SJCRH30 (cell line): ENCODE measurements at regions not wholly inside any gene's neighbourhood (a gene's known extent, or its start where the extent isn't known, plus 50 kb on each side); places are given as distances from the start of the nearest gene placed in this dataset.

Source experiments
- DNase-seq, 2 experiments: peaks; one replicate each; pipeline ENCODE4 v3.0.0-alpha.2; 2015 to 2020
- H3K27ac ChIP-seq: fragments of 250-450 bp; sonication (Bioruptor Pico); 2 replicates; pipeline ENCODE4 v1.5.1; 2020; ENCODE audit warnings: mild to moderate bottlenecking, moderate library complexity
- H3K27me3 ChIP-seq: fragments of 250-450 bp; sonication (Bioruptor Pico); 2 replicates; pipeline ENCODE4 v1.5.1; 2020; ENCODE audit warnings: mild to moderate bottlenecking, moderate library complexity
- H3K36me3 ChIP-seq: fragments of 250-450 bp; sonication (Bioruptor Pico); 2 replicates; pipeline ENCODE4 v1.5.1; 2020; ENCODE audit warnings: mild to moderate bottlenecking, moderate library complexity
- H3K4me1 ChIP-seq: fragments of 250-450 bp; sonication (Bioruptor Pico); 2 replicates; pipeline ENCODE4 v1.5.1; 2020; ENCODE audit warnings: mild to moderate bottlenecking, moderate library complexity
- H3K4me3 ChIP-seq: fragments of 250-450 bp; sonication (Bioruptor Pico); 2 replicates; pipeline ENCODE4 v1.5.1; 2020; ENCODE audit warnings: mild to moderate bottlenecking, moderate library complexity
- H3K9me3 ChIP-seq: fragments of 250-450 bp; sonication (Bioruptor Pico); replicated peaks from 2 replicates; pipeline ENCODE4 v1.5.1; 2020; ENCODE audit warnings: mild to moderate bottlenecking, moderate library complexity

DNA sequence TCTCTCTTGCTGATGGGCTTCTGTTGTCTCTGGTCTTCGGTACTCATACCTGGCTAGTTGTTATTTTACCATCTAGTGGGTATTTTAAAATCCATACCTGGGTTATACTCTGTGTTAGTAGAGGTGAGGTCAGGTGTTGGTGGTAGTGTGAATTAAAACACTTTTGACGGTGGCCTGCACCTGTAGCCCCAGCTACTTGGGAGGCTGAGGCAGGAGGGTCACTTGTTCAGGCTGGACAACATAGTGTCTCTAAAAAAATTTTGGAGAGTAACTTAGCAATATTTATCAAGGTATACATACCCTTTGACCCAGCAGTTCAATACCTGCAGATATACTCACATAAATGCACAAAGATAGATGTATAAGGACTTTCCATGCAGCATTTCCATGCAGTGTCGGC, 55.4 kb downstream of the GSX1 start:
- no peaks in the 10 kb centered on the region for H3K36me3 ChIP-seq
- H3K4me1 ChIP-seq = no peaks in the 10 kb centered on the region
- H3K9me3 ChIP-seq = peaks cover 5% of the 10 kb centered on the region; the same call in 1 of the 2 replicates
- H3K27ac ChIP-seq = no peak overlapping the region
- no peak overlapping the region for H3K4me3 ChIP-seq
- peaks cover 13% of the 10 kb centered on the region for H3K27me3 ChIP-seq
- DNase-seq = no peak

- Histone ChIP-seq H3K4me3 (no peak overlapping the region), H3K27me3 (peaks cover 20% of the 10 kb centered on the region), H3K4me1 (no peaks in the 10 kb centered on the region), H3K36me3 (no peaks in the 10 kb centered on the region), H3K9me3 (no peaks in the 10 kb centered on the region), H3K27ac (no peak overlapping the region)
- no peak for DNase-seq
Measured at GRCh38 chr13:27851096-27851850, 59.0 kb downstream of the GSX1 start.

- Histone ChIP-seq H3K4me1 (no peaks in the 10 kb centered on the region), H3K27me3 (peaks cover 20% of the 10 kb centered on the region), H3K9me3 (no peaks in the 10 kb centered on the region), H3K27ac (no peak overlapping the region), H3K36me3 (no peaks in the 10 kb centered on the region), H3K4me3 (no peak overlapping the region)
- DNase-seq = no peak
Measured at GRCh38 chr13:27852491-27852890, 60.2 kb downstream of the GSX1 start.

DNA sequence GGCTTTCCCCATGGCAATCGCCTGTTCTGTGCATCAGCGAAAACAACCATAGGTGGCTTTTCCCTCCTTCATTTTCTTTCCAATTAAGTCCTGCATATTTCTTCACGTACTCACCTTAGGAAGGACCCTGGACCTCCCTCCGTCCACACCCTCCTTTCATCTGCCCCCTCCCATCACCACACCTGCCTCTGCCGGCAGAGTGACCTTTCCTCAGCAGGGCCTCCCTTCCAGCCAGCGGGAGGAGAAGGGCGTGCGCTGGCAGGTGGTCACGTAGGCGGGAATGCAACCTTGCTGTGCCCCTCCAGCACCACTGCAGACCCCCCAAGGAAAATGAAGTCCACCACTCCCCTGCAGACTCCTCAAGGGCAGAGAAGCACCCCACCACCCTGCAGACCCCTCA, 61.1 kb downstream of the GSX1 start:
- Histone ChIP-seq H3K4me1 (no peaks in the 10 kb centered on the region), H3K4me3 (no peak overlapping the region), H3K9me3 (no peaks in the 10 kb centered on the region), H3K27me3 (peaks cover 20% of the 10 kb centered on the region), H3K27ac (no peak overlapping the region), H3K36me3 (no peaks in the 10 kb centered on the region)
- no peak for DNase-seq

- Histone ChIP-seq H3K9me3 (no peaks in the 10 kb centered on the region), H3K4me3 (no peak overlapping the region), H3K4me1 (no peaks in the 10 kb centered on the region), H3K36me3 (no peaks in the 10 kb centered on the region), H3K27ac (no peak overlapping the region), H3K27me3 (peaks cover 20% of the 10 kb centered on the region)
- DNase-seq = no peak
Measured at GRCh38 chr13:27853861-27854260, 61.6 kb downstream of the GSX1 start.

- H3K4me1 ChIP-seq = no peaks in the 10 kb centered on the region
- peaks cover 24% of the 10 kb centered on the region for H3K27me3 ChIP-seq
- no peak for DNase-seq
- H3K36me3 ChIP-seq = no peaks in the 10 kb centered on the region
- no peak overlapping the region for H3K4me3 ChIP-seq
- H3K27ac ChIP-seq = no peak overlapping the region
- no peaks in the 10 kb centered on the region for H3K9me3 ChIP-seq
Measured at GRCh38 chr13:27854606-27855005, 62.3 kb downstream of the GSX1 start.

DNA sequence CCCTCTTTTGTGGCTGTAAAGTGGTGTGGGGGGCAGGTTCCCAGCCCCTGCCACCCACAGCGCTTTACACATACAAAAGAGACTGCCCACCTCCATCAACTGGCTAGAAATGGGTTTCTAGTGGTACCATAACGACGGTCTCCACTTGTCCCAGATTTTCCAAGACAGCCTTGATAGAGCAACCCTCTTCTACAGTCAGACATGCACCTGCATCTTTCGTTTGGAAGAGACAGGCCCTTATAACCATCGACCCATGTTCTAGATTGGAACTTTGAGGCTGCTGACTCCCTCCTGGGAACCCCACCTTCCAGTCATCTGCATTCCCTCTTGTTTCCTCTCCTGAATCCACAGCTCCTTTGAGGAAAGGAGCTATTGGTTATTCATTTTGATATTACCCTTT, 63.1 kb downstream of the GSX1 start:
- H3K4me1 ChIP-seq = no peaks in the 10 kb centered on the region
- H3K27me3 ChIP-seq = peaks cover 22% of the 10 kb centered on the region
- no peak overlapping the region for H3K4me3 ChIP-seq
- H3K27ac ChIP-seq = no peak overlapping the region
- no peaks in the 10 kb centered on the region for H3K36me3 ChIP-seq
- no peak for DNase-seq
- no peaks in the 10 kb centered on the region for H3K9me3 ChIP-seq

DNA sequence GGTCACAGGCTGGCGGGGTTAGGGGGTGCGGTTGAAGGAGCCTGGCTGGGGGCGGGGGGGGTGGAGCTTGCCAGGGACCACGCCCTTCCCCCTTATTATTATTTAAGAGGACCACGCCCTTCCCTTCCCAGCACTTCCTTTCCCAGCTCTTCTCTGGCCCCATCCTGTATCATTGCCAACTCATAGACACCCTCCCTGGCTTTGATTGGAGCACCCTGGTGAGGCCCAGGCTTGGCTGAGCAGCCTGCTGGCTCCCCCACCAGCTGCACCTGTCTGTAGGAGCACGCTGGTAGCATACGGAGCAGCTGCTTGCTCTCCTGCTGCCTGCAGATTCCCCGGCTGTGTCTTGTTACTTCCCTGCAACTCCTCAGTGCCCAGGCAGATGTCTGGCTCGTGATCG, 62.5 kb upstream of the PDX1 start:
- H3K36me3 ChIP-seq = no peaks in the 10 kb centered on the region
- H3K9me3 ChIP-seq = no peaks in the 10 kb centered on the region
- DNase-seq = peak; percentile 72 to 74
- peaks cover 16% of the 10 kb centered on the region; the same call in 1 of the 2 replicates for H3K27me3 ChIP-seq
- no peak overlapping the region for H3K4me3 ChIP-seq
- no peak overlapping the region for H3K27ac ChIP-seq
- H3K4me1 ChIP-seq = no peaks in the 10 kb centered on the region

GRCh38 chr13:27858046-27858445, 61.8 kb upstream of the PDX1 start:
- Histone ChIP-seq H3K4me3 (no peak overlapping the region), H3K4me1 (no peaks in the 10 kb centered on the region), H3K27me3 (peaks cover 14% of the 10 kb centered on the region; the same call in 1 of the 2 replicates), H3K27ac (no peak overlapping the region), H3K36me3 (no peaks in the 10 kb centered on the region), H3K9me3 (no peaks in the 10 kb centered on the region)
- DNase-seq = no peak

DNA sequence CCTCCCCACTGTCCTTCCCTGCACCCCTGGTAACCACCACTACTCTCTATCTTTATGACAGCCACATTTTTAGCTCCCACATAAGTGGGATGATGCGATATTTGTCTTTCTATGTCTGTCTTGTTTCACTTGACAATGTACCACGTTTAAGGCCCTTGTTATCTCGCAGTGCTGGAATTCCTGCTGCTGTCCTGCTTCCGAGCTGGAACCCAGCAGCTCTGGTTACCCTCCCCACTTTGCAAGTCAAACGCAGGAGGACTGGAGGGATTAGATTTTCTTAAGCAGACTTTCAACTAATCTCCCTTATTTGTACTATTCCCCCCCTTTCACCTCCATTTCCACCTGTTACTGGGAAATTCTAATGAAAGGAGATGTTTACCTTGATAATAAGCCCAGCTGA, 59.1 kb upstream of the PDX1 start:
- H3K27me3 ChIP-seq = peaks cover 10% of the 10 kb centered on the region; the same call in 1 of the 2 replicates
- no peaks in the 10 kb centered on the region for H3K9me3 ChIP-seq
- no peak overlapping the region for H3K27ac ChIP-seq
- H3K36me3 ChIP-seq = no peaks in the 10 kb centered on the region
- DNase-seq = no peak
- no peak overlapping the region for H3K4me3 ChIP-seq
- H3K4me1 ChIP-seq = no peaks in the 10 kb centered on the region

GRCh38 chr13:27861165-27861564, 58.6 kb upstream of the PDX1 start:
- no peak for DNase-seq
- Histone ChIP-seq H3K9me3 (no peaks in the 10 kb centered on the region), H3K27ac (no peak overlapping the region), H3K27me3 (peaks cover 10% of the 10 kb centered on the region; the same call in 1 of the 2 replicates), H3K36me3 (no peaks in the 10 kb centered on the region), H3K4me3 (no peak overlapping the region), H3K4me1 (no peaks in the 10 kb centered on the region)

DNA sequence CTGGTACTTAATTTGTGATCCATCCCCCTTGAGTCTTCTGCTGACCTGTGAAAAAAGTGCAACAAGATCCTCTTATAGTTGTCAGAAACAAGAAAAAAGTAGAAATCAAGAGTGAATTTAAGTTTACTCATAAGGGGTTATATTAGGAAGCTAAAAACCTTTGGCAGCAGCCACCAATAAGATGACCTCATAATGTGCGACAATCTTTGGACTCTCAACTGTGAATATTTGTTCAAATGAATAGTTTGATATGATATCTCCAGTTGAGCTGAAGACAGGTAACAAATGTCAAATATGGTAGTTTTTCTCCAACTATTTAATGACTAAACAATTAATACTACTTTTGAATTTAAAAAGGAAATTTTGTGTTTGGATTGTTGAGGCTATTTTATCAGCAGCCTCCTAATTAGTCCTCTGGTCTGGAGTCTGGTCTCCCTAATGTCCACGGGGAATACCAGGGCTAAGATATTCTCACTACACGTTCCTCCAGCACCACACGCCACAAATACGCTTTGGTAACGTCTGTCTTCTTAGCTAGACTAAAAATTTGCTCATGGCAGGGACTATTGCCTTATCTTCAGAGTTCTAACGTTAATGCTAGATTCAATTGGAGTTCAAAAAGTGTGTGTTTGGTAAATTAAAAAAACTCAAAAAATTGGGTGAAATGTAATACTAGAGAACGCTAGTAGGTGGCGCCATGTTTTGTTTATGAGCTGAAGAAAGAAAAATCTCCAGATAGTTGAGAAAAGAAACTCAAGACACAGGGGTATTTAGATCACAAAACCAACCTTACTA, 51.0 kb upstream of the PDX1 start:
- no peak overlapping the region for H3K4me3 ChIP-seq
- peak in 1 of 2 experiments; percentile 21 for DNase-seq
- no peak overlapping the region for H3K27ac ChIP-seq
- no peaks in the 10 kb centered on the region for H3K4me1 ChIP-seq
- H3K27me3 ChIP-seq = peaks cover 3% of the 10 kb centered on the region
- H3K9me3 ChIP-seq = no peaks in the 10 kb centered on the region
- H3K36me3 ChIP-seq = no peaks in the 10 kb centered on the region

- no peak for DNase-seq
- no peaks in the 10 kb centered on the region; the same call in none of the 2 replicates for H3K27me3 ChIP-seq
- no peaks in the 10 kb centered on the region for H3K4me1 ChIP-seq
- no peaks in the 10 kb centered on the region for H3K36me3 ChIP-seq
- H3K9me3 ChIP-seq = no peaks in the 10 kb centered on the region
- no peak overlapping the region for H3K27ac ChIP-seq
- no peak overlapping the region for H3K4me3 ChIP-seq
Measured at GRCh38 chr13:27869436-27870095, 50.2 kb upstream of the PDX1 start.
